OCI-LY7 (cell line): ENCODE measurements at regions not wholly inside any gene's neighbourhood (a gene's known extent, or its start where the extent isn't known, plus 50 kb on each side); places are given as distances from the start of the nearest gene placed in this dataset.

Experiments
- BruUV-seq: library from RNA; stranded (reverse); fragments of 400-500 nt; replicated peaks from 2 replicates; lab custom pipeline; 2021; lab: Mats Ljungman, UMichigan
- CTCF ChIA-PET: fragments of 300-600 bp; sonication (Branson Sonifier 250); formaldehyde crosslinking; loops from one replicate; lab custom pipeline; 2022; ENCODE audit warnings: antibody characterized with exemption; ENCODE audit not compliant: unreplicated experiment; lab: Charles Lee
- POLR2A ChIA-PET: fragments of 300-600 bp; sonication (Branson Sonifier 250); formaldehyde crosslinking; loops from one replicate; lab custom pipeline; 2022; ENCODE audit warnings: antibody characterized with exemption; lab: Charles Lee
- DNase-seq: peaks from one replicate; pipeline ENCODE4 v3.0.0-alpha.2; 2015; ENCODE audit warnings: low spot score
- H2AFZ ChIP-seq: fragments of 200-600 bp; sonication (generic), shearing (Covaris generic); 2 replicates; pipeline ENCODE4 v1.6.1; 2014; ENCODE audit warnings: mild to moderate bottlenecking, antibody characterized with exemption, low read length, moderate library complexity
- H3K27ac ChIP-seq: fragments of 200-600 bp; sonication (generic); 2 replicates; pipeline ENCODE4 v1.5.1; 2014; ENCODE audit warnings: mixed run types, low read depth, mild to moderate bottlenecking, moderate library complexity, low read length, inconsistent platforms; ENCODE audit not compliant: poor library complexity, severe bottlenecking
- H3K36me3 ChIP-seq: fragments of 200-600 bp; sonication (generic); 2 replicates; pipeline ENCODE4 v1.6.1; 2014; ENCODE audit warnings: mild to moderate bottlenecking, antibody characterized with exemption, low read length, moderate library complexity, mixed read lengths; ENCODE audit not compliant: insufficient read depth
- H3K4me1 ChIP-seq: fragments of 200-600 bp; sonication (generic); 2 replicates; pipeline ENCODE4 v1.5.1; 2014; ENCODE audit warnings: mild to moderate bottlenecking, low read length; ENCODE audit not compliant: insufficient read depth, poor library complexity, severe bottlenecking
- H3K4me2 ChIP-seq: fragments of 200-600 bp; sonication (generic); 2 replicates; pipeline ENCODE4 v1.6.1; 2014; ENCODE audit warnings: mild to moderate bottlenecking, low read length
- H3K4me3 ChIP-seq: fragments of 200-600 bp; sonication (generic); 2 replicates; pipeline ENCODE4 v1.5.1; 2014; ENCODE audit warnings: mild to moderate bottlenecking, low read depth, low read length; ENCODE audit not compliant: poor library complexity, severe bottlenecking
- H3K79me2 ChIP-seq: fragments of 200-600 bp; sonication (generic); 2 replicates; pipeline ENCODE4 v1.6.1; 2016; ENCODE audit warnings: low read depth, mild to moderate bottlenecking, low read length, moderate library complexity, mixed read lengths; ENCODE audit not compliant: insufficient read depth
- H3K9me2 ChIP-seq: fragments of 200-600 bp; sonication (generic); 2 replicates; pipeline ENCODE4 v1.6.1; 2016; ENCODE audit warnings: mild to moderate bottlenecking, low read length, mixed read lengths; ENCODE audit not compliant: insufficient read depth
- H3K9me3 ChIP-seq: fragments of 200-600 bp; sonication (generic); 2 replicates; pipeline ENCODE4 v1.6.1; 2014; ENCODE audit warnings: mild to moderate bottlenecking, mixed run types, low read length, mixed read lengths
- H4K20me1 ChIP-seq: fragments of 200-600 bp; sonication (generic); 2 replicates; pipeline ENCODE4 v1.6.1; 2014; ENCODE audit warnings: mild to moderate bottlenecking, antibody characterized with exemption, low read length, moderate library complexity, mixed read lengths; ENCODE audit not compliant: insufficient read depth
- CTCF ChIP-seq: fragments of 200-600 bp; sonication (generic); conservative IDR thresholded peaks from 2 replicates; pipeline ENCODE4 v1.5.1; 2014; ENCODE audit warnings: mild to moderate bottlenecking, antibody characterized with exemption, low read length, moderate library complexity, mixed read lengths
- EZH2phosphoT487 ChIP-seq: fragments of 200-600 bp; sonication (generic); IDR thresholded peaks from 2 replicates; pipeline ENCODE4 v1.6.1; 2018; ENCODE audit warnings: low read depth, borderline replicate concordance, mild to moderate bottlenecking, mixed run types, antibody characterized with exemption, low read length, moderate library complexity, mixed read lengths
- intact Hi-C: fragments of 100-400 bp; cut with micrococcal nuclease; formaldehyde crosslinking; loops from one replicate; pipeline ENCODE4 v1.10.0; 2022; ENCODE audit not compliant: unreplicated experiment

GRCh38 chr20:29741894-29742698 lies 1515.4 kb upstream of the DEFB115 start:
- ChIA-PET POLR2A (no interaction called here), CTCF (no interaction called here)
- H3K4me3 ChIP-seq: no peak overlapping the region
- H3K4me2 ChIP-seq: no peak overlapping the region
- no peak for DNase-seq
- H3K79me2 ChIP-seq: no peaks in the 10 kb centered on the region
- intact Hi-C loops: no loop called here
- H3K4me1 ChIP-seq: no peaks in the 10 kb centered on the region
- no peak overlapping the region for H2AFZ ChIP-seq
- TF ChIP-seq EZH2phosphoT487 (no peak), CTCF (no peak)
- no peaks in the 10 kb centered on the region for H3K36me3 ChIP-seq
- H4K20me1 ChIP-seq: no peaks in the 10 kb centered on the region
- H3K27ac ChIP-seq: no peak overlapping the region
- BruUV-seq: no TSS peak
- no peaks in the 10 kb centered on the region for H3K9me3 ChIP-seq
- no peaks in the 10 kb centered on the region for H3K9me2 ChIP-seq

GRCh38 chr20:29742699-29743100 lies 1514.8 kb upstream of the DEFB115 start:
- ChIA-PET POLR2A (no interaction called here), CTCF (no interaction called here)
- Histone ChIP-seq H3K9me3 (no peaks in the 10 kb centered on the region), H3K4me1 (no peaks in the 10 kb centered on the region), H3K9me2 (no peaks in the 10 kb centered on the region), H4K20me1 (no peaks in the 10 kb centered on the region), H3K4me2 (no peak overlapping the region), H3K27ac (no peak overlapping the region), H2AFZ (no peak overlapping the region), H3K79me2 (no peaks in the 10 kb centered on the region), H3K4me3 (no peak overlapping the region), H3K36me3 (no peaks in the 10 kb centered on the region)
- DNase-seq: no peak
- BruUV-seq: no TSS peak
- intact Hi-C loops: no loop called here
- no peak for TF ChIP-seq EZH2phosphoT487
- no peak for TF ChIP-seq CTCF

GRCh38 chr20:29743101-29743931 lies 1514.1 kb upstream of the DEFB115 start:
- Histone ChIP-seq H3K79me2 (no peaks in the 10 kb centered on the region), H2AFZ (no peak overlapping the region), H4K20me1 (no peaks in the 10 kb centered on the region), H3K4me3 (no peak overlapping the region), H3K4me2 (no peak overlapping the region), H3K9me3 (no peaks in the 10 kb centered on the region), H3K9me2 (no peaks in the 10 kb centered on the region), H3K4me1 (no peaks in the 10 kb centered on the region), H3K36me3 (no peaks in the 10 kb centered on the region), H3K27ac (no peak overlapping the region)
- TF ChIP-seq CTCF (no peak), EZH2phosphoT487 (no peak)
- POLR2A ChIA-PET: no interaction called here
- CTCF ChIA-PET: no interaction called here
- intact Hi-C loops: no loop called here
- DNase-seq: no peak
- BruUV-seq: no TSS peak
